ENCODE measurements at regions not wholly inside any gene's neighbourhood (a gene's known extent, or its start where the extent isn't known, plus 50 kb on each side); places are given as distances from the start of the nearest gene placed in this dataset.

DNA sequence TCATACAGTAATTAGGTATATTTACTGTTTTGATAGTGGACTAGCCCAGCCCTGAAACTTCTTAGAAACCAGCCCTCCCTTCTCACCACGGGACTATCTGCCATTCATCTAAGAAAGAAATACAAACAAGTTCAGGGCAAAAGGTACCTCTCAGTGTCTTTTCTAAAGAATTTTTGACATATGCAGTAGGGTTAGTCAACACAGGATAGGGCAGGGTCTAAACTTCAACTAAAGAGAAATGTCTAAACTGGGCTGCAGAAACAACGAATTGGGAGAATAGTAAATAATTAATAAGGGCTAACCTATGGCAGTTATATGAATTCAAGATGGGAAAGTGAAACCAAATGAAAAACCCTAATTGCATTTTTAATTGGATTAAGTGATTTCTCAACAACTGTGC lies 496.6 kb downstream of the INHBA start:
- 55 to 76% methylated on average over 2 of the region's 2 CpGs for WGBS, 2 donors
- no peak overlapping the region for H3K4me3 ChIP-seq
- no peak for DNase-seq
- H3K27me3 ChIP-seq (ENCODE audit: control insufficient read depth in 3 of 3, insufficient read depth in 3 of 3, low read length in 2 of 3): no peaks in the 10 kb centered on the region
- no peaks in the 10 kb centered on the region for H3K4me1 ChIP-seq (ENCODE audit: control insufficient read depth in 5 of 5, insufficient read depth in 5 of 5, low read length in 5 of 5)
- no peak overlapping the region for H3K9ac ChIP-seq (ENCODE audit: insufficient read depth in 1 of 2, low read length in 2 of 2)
- TF ChIP-seq, protein P1, sequence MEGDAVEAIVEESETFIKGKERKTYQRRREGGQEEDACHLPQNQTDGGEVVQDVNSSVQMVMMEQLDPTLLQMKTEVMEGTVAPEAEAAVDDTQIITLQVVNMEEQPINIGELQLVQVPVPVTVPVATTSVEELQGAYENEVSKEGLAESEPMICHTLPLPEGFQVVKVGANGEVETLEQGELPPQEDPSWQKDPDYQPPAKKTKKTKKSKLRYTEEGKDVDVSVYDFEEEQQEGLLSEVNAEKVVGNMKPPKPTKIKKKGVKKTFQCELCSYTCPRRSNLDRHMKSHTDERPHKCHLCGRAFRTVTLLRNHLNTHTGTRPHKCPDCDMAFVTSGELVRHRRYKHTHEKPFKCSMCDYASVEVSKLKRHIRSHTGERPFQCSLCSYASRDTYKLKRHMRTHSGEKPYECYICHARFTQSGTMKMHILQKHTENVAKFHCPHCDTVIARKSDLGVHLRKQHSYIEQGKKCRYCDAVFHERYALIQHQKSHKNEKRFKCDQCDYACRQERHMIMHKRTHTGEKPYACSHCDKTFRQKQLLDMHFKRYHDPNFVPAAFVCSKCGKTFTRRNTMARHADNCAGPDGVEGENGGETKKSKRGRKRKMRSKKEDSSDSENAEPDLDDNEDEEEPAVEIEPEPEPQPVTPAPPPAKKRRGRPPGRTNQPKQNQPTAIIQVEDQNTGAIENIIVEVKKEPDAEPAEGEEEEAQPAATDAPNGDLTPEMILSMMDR (IDR thresholded peaks at IDR 0.05; ENCODE audit: control extremely low read depth, extremely low read depth): no peak
- H3K36me3 ChIP-seq (ENCODE audit: control insufficient read depth in 4 of 4, insufficient read depth in 4 of 4, low read length in 4 of 4): no peaks in the 10 kb centered on the region
- no peak overlapping the region for H3K27ac ChIP-seq (ENCODE audit: low read depth in 1 of 2, low read length in 1 of 2)
- ATAC-seq (ENCODE audit: insufficient read depth, low FRiP score): no peak
- no peaks in the 10 kb centered on the region for H3K9me3 ChIP-seq (ENCODE audit: control insufficient read depth in 4 of 4, insufficient read depth in 3 of 4, low read length in 3 of 4)

DNA sequence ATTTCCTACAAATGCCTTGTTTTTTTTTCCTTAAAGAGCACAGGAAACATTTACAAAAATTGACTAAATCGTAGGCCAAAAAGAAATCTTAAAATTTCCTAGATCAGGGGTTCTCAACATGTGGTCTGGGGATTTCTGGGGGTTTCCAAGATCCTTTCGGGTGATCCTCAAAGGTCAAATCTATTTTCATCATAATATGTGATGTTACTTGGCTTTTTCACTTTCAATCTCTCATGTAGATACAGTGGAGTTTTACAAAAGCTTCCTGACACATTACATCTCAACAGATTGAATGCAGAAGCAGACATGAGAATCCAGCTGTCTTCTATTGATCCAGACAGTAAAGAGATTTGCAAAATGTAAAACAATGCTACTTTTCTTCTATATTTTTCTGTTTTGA lies 497.3 kb downstream of the INHBA start:
- H3K36me3 ChIP-seq (ENCODE audit: control insufficient read depth in 4 of 4, insufficient read depth in 4 of 4, low read length in 4 of 4): no peaks in the 10 kb centered on the region
- no peaks in the 10 kb centered on the region for H3K4me1 ChIP-seq (ENCODE audit: control insufficient read depth in 5 of 5, insufficient read depth in 5 of 5, low read length in 5 of 5)
- H3K9me3 ChIP-seq (ENCODE audit: control insufficient read depth in 4 of 4, insufficient read depth in 3 of 4, low read length in 3 of 4): no peaks in the 10 kb centered on the region
- 59 to 86% methylated on average over 2 of the region's 2 CpGs for WGBS, 2 donors
- ATAC-seq (ENCODE audit: insufficient read depth, low FRiP score): no peak
- no peak overlapping the region for H3K4me3 ChIP-seq
- DNase-seq: no peak
- H3K27me3 ChIP-seq (ENCODE audit: control insufficient read depth in 3 of 3, insufficient read depth in 3 of 3, low read length in 2 of 3): no peaks in the 10 kb centered on the region
- TF ChIP-seq, protein P1 (IDR thresholded peaks at IDR 0.05; ENCODE audit: control extremely low read depth, extremely low read depth): no peak
- no peak overlapping the region for H3K27ac ChIP-seq (ENCODE audit: low read depth in 1 of 2, low read length in 1 of 2)
- no peak overlapping the region for H3K9ac ChIP-seq (ENCODE audit: insufficient read depth in 1 of 2, low read length in 2 of 2)

DNA sequence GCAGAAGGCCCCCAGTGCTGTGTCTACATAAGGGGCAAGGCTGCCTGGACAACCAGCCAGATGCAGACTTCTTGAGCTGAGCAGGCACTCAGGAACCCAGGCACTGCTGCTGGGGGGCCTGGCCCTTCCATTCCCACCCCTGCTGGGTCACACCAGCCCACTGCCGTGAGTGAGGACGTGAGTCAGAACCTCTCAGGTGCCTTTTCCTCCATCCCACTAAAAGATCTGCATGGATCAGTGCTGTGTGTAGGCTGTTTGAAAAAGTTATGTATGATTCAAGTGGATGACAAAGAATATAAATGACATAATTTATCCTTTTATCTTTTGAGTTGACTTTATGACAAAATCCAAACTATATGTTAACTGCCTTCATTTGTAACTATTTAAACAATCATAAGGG lies 499.3 kb downstream of the INHBA start:
- TF ChIP-seq, protein P1 (IDR thresholded peaks at IDR 0.05; ENCODE audit: control extremely low read depth, extremely low read depth): no peak
- 72 to 96% methylated on average over 2 of the region's 2 CpGs for WGBS, 2 donors
- H3K9me3 ChIP-seq (ENCODE audit: control insufficient read depth in 4 of 4, insufficient read depth in 3 of 4, low read length in 3 of 4): no peaks in the 10 kb centered on the region
- H3K9ac ChIP-seq (ENCODE audit: insufficient read depth in 1 of 2, low read length in 2 of 2): no peak overlapping the region
- no peaks in the 10 kb centered on the region for H3K4me1 ChIP-seq (ENCODE audit: control insufficient read depth in 5 of 5, insufficient read depth in 5 of 5, low read length in 5 of 5)
- no peak overlapping the region for H3K27ac ChIP-seq (ENCODE audit: low read depth in 1 of 2, low read length in 1 of 2)
- H3K27me3 ChIP-seq (ENCODE audit: control insufficient read depth in 3 of 3, insufficient read depth in 3 of 3, low read length in 2 of 3): no peaks in the 10 kb centered on the region
- no peaks in the 10 kb centered on the region for H3K36me3 ChIP-seq (ENCODE audit: control insufficient read depth in 4 of 4, insufficient read depth in 4 of 4, low read length in 4 of 4)
- ATAC-seq (ENCODE audit: insufficient read depth, low FRiP score) (no peak), DNase-seq (no peak)
- no peak overlapping the region for H3K4me3 ChIP-seq

DNA sequence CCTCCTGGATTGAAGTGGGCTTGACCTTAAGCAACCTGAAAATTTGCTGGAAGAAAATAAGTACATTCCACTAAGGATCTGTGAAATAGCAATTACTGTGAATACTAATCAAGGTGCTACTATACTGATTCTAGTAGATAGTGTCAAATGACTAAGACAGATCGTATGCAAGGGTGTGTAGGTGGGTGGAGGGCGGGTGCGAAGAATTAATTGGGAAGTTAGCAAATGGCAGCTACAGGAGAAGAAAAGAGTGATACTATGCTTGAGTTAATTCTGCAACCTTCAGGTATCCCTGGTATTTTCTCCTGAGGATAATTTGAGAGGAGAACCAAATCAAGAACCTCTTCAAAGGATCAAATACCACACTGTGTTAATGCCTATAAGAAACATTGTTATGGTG lies 501.9 kb downstream of the INHBA start:
- H3K9me3 ChIP-seq (ENCODE audit: control insufficient read depth in 4 of 4, insufficient read depth in 3 of 4, low read length in 3 of 4): no peaks in the 10 kb centered on the region
- 80 to 83% methylated on average over 3 of the region's 3 CpGs for WGBS, 2 donors
- no peak for DNase-seq
- no peaks in the 10 kb centered on the region for H3K4me1 ChIP-seq (ENCODE audit: control insufficient read depth in 5 of 5, insufficient read depth in 5 of 5, low read length in 5 of 5)
- H3K36me3 ChIP-seq (ENCODE audit: control insufficient read depth in 4 of 4, insufficient read depth in 4 of 4, low read length in 4 of 4): no peaks in the 10 kb centered on the region
- no peak overlapping the region for H3K9ac ChIP-seq (ENCODE audit: insufficient read depth in 1 of 2, low read length in 2 of 2)
- H3K27me3 ChIP-seq (ENCODE audit: control insufficient read depth in 3 of 3, insufficient read depth in 3 of 3, low read length in 2 of 3): no peaks in the 10 kb centered on the region
- no peak for ATAC-seq (ENCODE audit: insufficient read depth, low FRiP score)
- H3K4me3 ChIP-seq: no peak overlapping the region
- H3K27ac ChIP-seq (ENCODE audit: low read depth in 1 of 2, low read length in 1 of 2): no peak overlapping the region
- TF ChIP-seq, protein P1 (IDR thresholded peaks at IDR 0.05; ENCODE audit: control extremely low read depth, extremely low read depth): no peak
